ENCODE measurements at regions not wholly inside any gene's neighbourhood (a gene's known extent, or its start where the extent isn't known, plus 50 kb on each side); places are given as distances from the start of the nearest gene placed in this dataset.

DNA sequence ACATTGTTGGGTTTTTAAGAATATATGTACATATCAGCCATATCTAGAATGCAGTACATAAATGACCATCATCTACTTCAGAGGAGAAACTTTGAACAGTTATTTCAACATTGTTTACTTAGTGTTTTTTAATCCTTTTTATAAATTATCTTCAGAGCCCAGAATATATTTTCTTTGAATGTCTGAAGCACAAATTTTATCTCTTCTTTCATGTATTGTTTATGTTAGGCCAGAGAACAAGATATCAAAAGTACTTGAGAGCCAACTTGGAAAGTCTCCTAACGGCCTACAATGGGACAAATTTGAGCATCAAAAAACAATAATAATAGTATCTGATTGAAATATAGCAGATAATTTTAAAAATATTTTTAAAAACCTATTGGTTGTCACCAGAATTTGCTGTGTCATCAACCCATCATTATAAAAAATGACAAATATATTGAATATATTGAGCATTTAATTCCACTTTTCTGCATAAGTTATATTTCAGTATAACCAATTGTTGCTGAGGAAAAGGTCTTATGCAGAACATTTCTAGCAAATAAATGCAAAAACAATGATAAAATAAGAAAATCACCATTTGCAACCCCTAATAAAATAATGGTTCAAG is 67.5 kb upstream of the CCNG1 start:
- no peak for DNase-seq (ENCODE audit: extremely low spot score)
- TF ChIP-seq ELF4 (IDR thresholded peaks at IDR 0.05) = no peak
- TF ChIP-seq SP1 (IDR thresholded peaks at IDR 0.05) = no peak
- no peak for TF ChIP-seq L3MBTL2 (conservative IDR thresholded peaks at IDR 0.05)
- TF ChIP-seq TARDBP (IDR thresholded peaks at IDR 0.05) = no peak
- no peak for TF ChIP-seq FOXM1 (IDR thresholded peaks at IDR 0.05; ENCODE audit: borderline replicate concordance)
- no peak for TF ChIP-seq SUZ12 (IDR thresholded peaks at IDR 0.05)
- TF ChIP-seq ZNF384 (IDR thresholded peaks at IDR 0.05) = no peak
- no peak for TF ChIP-seq LEF1 (IDR thresholded peaks at IDR 0.05; ENCODE audit: borderline replicate concordance)
- TF ChIP-seq CTBP1 (IDR thresholded peaks at IDR 0.05; ENCODE audit: borderline replicate concordance) = no peak
- TF ChIP-seq, protein P1, sequence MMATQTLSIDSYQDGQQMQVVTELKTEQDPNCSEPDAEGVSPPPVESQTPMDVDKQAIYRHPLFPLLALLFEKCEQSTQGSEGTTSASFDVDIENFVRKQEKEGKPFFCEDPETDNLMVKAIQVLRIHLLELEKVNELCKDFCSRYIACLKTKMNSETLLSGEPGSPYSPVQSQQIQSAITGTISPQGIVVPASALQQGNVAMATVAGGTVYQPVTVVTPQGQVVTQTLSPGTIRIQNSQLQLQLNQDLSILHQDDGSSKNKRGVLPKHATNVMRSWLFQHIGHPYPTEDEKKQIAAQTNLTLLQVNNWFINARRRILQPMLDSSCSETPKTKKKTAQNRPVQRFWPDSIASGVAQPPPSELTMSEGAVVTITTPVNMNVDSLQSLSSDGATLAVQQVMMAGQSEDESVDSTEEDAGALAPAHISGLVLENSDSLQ (IDR thresholded peaks at IDR 0.05) = no peak
- no peak for TF ChIP-seq ARNT (IDR thresholded peaks at IDR 0.05)
- no peak for TF ChIP-seq FOXK2 (IDR thresholded peaks at IDR 0.05)
- no peak for TF ChIP-seq HDGF (IDR thresholded peaks at IDR 0.05; ENCODE audit: borderline replicate concordance)
- CTCF ChIA-PET = no interaction called here
- POLR2A ChIA-PET = no interaction called here

DNA sequence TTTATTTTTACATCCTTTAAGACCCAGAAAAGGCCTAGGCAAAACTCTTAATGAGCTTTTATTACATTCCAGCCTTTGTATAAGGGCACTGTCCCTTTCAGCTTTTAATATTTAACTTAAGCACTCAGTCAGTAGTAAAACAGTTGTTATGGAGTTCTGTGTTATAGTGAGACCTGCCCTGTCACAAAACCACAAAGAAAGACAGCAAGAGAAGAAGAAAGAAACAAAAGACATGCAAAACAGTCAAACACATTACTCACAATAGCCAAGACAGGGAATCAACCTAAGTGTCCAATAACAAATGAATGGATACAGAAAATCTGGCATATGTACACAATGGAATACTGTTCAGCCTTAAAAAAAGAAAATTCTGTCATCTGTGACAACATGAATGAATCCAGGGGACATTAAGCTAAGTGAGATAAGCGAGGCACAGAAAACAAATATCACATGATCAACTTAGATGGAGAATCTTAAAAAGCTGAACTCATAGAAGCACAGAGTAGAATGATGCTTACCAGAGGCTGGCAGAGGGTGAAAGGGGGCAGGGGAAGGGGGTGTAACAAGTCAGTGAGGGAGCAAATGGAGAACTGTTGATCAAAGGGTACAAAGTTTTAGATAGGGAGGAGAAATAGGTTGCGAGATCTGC is 63.8 kb upstream of the CCNG1 start:
- TF ChIP-seq BHLHE40 (IDR thresholded peaks at IDR 0.05; ENCODE audit: borderline replicate concordance) (no peak), SP1 (IDR thresholded peaks at IDR 0.05) (no peak), HDGF (IDR thresholded peaks at IDR 0.05; ENCODE audit: borderline replicate concordance) (no peak), ARNT (IDR thresholded peaks at IDR 0.05) (no peak), ELF4 (IDR thresholded peaks at IDR 0.05) (no peak), FOXK2 (IDR thresholded peaks at IDR 0.05) (no peak), TARDBP (IDR thresholded peaks at IDR 0.05) (no peak), NFRKB (IDR thresholded peaks at IDR 0.05) (no peak), CTBP1 (IDR thresholded peaks at IDR 0.05; ENCODE audit: borderline replicate concordance) (no peak), SUZ12 (IDR thresholded peaks at IDR 0.05) (no peak), L3MBTL2 (conservative IDR thresholded peaks at IDR 0.05) (no peak), FOXA1 (IDR thresholded peaks at IDR 0.05) (no peak), ZNF384 (IDR thresholded peaks at IDR 0.05) (no peak), LEF1 (IDR thresholded peaks at IDR 0.05; ENCODE audit: borderline replicate concordance) (no peak), FOXM1 (IDR thresholded peaks at IDR 0.05; ENCODE audit: borderline replicate concordance) (no peak)
- TF ChIP-seq, protein P1 (IDR thresholded peaks at IDR 0.05) = no peak
- no peak for DNase-seq (ENCODE audit: extremely low spot score)
- POLR2A ChIA-PET = no interaction called here
- CTCF ChIA-PET = no interaction called here

DNA sequence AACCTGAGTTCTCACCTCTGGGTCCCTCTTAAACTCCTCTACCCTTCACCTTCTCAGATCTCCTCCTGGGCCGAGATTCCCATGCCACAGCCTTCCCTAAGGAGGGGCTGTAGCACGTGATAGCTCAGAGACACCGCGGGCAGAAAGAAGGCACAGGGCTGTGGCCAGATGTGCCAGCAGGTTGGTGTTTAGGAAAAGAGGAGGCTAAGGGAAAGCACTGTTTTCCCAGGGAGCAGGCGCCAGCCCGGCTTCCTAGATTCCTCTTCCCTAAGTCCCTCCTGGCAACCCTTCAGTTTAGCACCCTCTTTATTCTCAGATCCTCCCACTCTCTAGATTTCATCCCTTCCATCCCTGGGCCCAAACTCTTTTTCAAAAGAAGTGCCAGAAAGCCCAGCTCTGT is 59.4 kb upstream of the CCNG1 start:
- no peak for DNase-seq (ENCODE audit: extremely low spot score)
- TF ChIP-seq ELF4 (IDR thresholded peaks at IDR 0.05) (no peak), L3MBTL2 (conservative IDR thresholded peaks at IDR 0.05) (no peak), ZNF384 (IDR thresholded peaks at IDR 0.05) (no peak), FOXA1 (IDR thresholded peaks at IDR 0.05) (no peak), LEF1 (IDR thresholded peaks at IDR 0.05; ENCODE audit: borderline replicate concordance) (no peak), BHLHE40 (IDR thresholded peaks at IDR 0.05; ENCODE audit: borderline replicate concordance) (no peak), FOXM1 (IDR thresholded peaks at IDR 0.05; ENCODE audit: borderline replicate concordance) (no peak), SUZ12 (IDR thresholded peaks at IDR 0.05) (no peak)
- TF ChIP-seq, protein P1 (IDR thresholded peaks at IDR 0.05) = no peak
- ChIA-PET POLR2A (no interaction called here), CTCF (no interaction called here)

DNA sequence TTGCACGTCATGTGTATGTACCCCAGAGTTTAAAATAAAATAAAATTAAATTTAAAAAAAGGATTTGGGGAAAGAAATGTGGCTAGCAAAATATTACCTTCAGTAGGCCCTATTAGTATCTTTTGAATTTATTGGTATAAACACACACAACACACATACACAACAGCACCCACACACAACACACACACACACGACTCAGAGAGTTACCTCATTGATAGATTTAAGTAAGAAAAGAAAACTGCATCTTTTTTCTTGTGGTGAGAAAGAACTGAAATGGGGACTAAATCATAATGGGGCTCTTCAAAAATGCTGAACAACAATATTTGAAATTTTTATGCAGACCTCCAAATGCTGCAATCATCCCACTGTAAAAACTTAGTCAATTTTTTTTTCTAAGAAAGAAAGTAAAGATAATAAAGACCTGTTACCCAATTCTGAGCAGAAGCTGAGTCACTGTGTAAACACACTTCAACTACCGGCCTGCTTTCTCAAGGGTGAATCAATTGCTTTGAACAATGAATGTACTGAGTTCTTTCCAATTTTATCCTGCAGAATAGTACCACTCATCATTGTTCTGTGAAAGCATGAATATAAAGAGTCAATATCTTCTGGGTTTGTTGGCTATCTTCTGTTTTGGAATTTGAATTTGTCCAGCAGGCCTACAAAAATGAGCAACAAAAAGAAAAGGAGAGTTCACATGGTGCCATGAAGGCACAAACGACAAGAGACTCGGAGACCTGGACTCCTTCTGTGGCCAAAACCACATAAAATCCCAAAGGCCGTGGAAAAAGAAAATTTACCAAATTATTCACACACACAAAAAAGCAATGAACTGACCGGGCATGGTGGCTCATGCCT is 57.9 kb upstream of the CCNG1 start:
- no peak for TF ChIP-seq FOXA1 (IDR thresholded peaks at IDR 0.05)
- CTCF ChIA-PET = interaction anchor here (0.9 kb wide), 2 partner anchors 29 to 532 kb away, joined by 3 to 5 read pairs; no protein-coding TSS in a partner anchor
- POLR2A ChIA-PET = no interaction called here
- no peak for DNase-seq (ENCODE audit: extremely low spot score)

DNA sequence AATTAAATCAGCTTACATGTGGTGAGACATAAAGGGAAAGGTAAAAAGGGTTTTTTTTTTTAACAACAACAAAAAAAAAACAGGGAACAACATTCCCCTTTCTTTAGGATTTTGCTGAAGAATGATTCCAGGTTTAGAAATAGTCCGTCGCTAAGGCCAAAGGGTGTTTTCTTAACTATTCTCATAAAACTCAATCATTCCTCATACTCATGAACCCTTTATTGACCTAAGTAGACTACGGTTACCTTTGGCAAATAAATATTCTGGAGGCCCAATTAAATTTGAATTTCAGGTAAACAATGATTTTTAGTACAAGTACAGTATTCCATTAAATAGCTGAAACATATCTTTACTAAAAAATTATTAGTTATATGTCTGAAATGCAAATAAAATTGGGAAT is 55.6 kb upstream of the CCNG1 start:
- CTCF ChIA-PET = no interaction called here
- POLR2A ChIA-PET = no interaction called here
- TF ChIP-seq ARNT (IDR thresholded peaks at IDR 0.05) = no peak
- TF ChIP-seq L3MBTL2 (conservative IDR thresholded peaks at IDR 0.05) = no peak
- no peak for TF ChIP-seq HDGF (IDR thresholded peaks at IDR 0.05; ENCODE audit: borderline replicate concordance)

DNA sequence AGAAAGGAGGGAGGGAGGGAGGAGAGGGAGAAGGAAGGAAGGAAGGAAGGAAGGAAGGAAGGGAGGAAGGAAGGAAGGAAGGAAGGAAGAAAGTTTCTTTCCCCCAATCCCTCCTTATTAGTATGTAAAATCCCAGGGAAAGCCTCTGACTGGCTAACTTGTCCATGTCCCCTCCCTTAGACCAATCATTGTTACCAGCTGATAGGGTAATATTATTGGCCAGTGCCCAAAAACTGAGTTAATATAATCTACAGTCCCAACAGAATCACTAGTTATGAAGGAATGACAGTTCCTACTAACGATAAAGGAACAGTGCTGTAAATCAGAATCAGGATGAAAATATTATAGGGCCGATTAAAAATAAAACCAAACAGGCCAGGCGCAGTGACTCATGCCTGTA is 53.6 kb upstream of the CCNG1 start:
- CTCF ChIA-PET = interaction anchor here (1.0 kb wide), 1 partner anchor 25 kb away, joined by 3 read pairs; no protein-coding TSS in a partner anchor
- DNase-seq (ENCODE audit: extremely low spot score) = no peak
- POLR2A ChIA-PET = no interaction called here
- TF ChIP-seq ELF4 (IDR thresholded peaks at IDR 0.05) (no peak), HDGF (IDR thresholded peaks at IDR 0.05; ENCODE audit: borderline replicate concordance) (no peak), BHLHE40 (IDR thresholded peaks at IDR 0.05; ENCODE audit: borderline replicate concordance) (no peak), LEF1 (IDR thresholded peaks at IDR 0.05; ENCODE audit: borderline replicate concordance) (no peak), SUZ12 (IDR thresholded peaks at IDR 0.05) (no peak), FOXK2 (IDR thresholded peaks at IDR 0.05) (no peak), ZNF384 (IDR thresholded peaks at IDR 0.05) (no peak), FOXA1 (IDR thresholded peaks at IDR 0.05) (no peak), TARDBP (IDR thresholded peaks at IDR 0.05) (no peak), ARNT (IDR thresholded peaks at IDR 0.05) (no peak)

More for the DNA sequence above, 55.6 kb upstream of the CCNG1 start:
- DNase-seq (ENCODE audit: extremely low spot score) = no peak

Data from HEK293T (cell line).